Heart right ventricle (tissue), 16 donors: ENCODE measurements at regions not wholly inside any gene's neighbourhood (a gene's known extent, or its start where the extent isn't known, plus 50 kb on each side); places are given as distances from the start of the nearest gene placed in this dataset.
"Not testable (repeated sequence)": the region's sequence is repeated elsewhere in the genome, so short reads cannot be mapped to it uniquely, and the experiment has no call there.

Experiments used
- ATAC-seq, 8 donors: fragments of 200-7000 bp; cut with Tn5 transposase; one replicate each; pipeline ENCODE4 v1.9.1; 2020; ENCODE audit warnings: mild to moderate bottlenecking in 8 of 8, moderate library complexity in 8 of 8, moderate number of reproducible peaks in 1 of 8
- DNase-seq, 2 donors: peaks; one replicate each; pipeline ENCODE4 v3.0.0-alpha.2; 2020
- H3K27ac ChIP-seq, 10 donors: fragments of 200-600 bp; sonication (generic) in 2 of 10; one replicate each; pipeline versions ENCODE4 v1.5.0 to v1.8.0; 2020 to 2022; ENCODE audit warnings: mild to moderate bottlenecking in 3 of 10
- H3K27me3 ChIP-seq, 7 donors: fragments of 200-600 bp; one replicate each; pipeline ENCODE4 v1.8.0; 2021 to 2022; ENCODE audit warnings: mild to moderate bottlenecking in 2 of 7
- H3K36me3 ChIP-seq, 9 donors: fragments of 200-600 bp; sonication (generic) in 1 of 9; one replicate each; pipeline versions ENCODE4 v1.5.0 to v1.8.0; 2020 to 2022; ENCODE audit warnings: mild to moderate bottlenecking in 2 of 9
- H3K4me1 ChIP-seq, 9 donors: fragments of 200-600 bp; sonication (generic) in 1 of 9; one replicate each; pipeline versions ENCODE4 v1.5.0 to v1.8.0; 2020 to 2022; ENCODE audit warnings: mild to moderate bottlenecking in 4 of 9
- H3K4me3 ChIP-seq, 10 donors: fragments of 200-600 bp; sonication (generic) in 2 of 10; one replicate each; pipeline versions ENCODE4 v1.5.0 to v1.8.0; 2020 to 2022; ENCODE audit warnings: mild to moderate bottlenecking in 7 of 10, moderate library complexity in 2 of 10
- H3K9me3 ChIP-seq, 11 donors: fragments of 200-600 bp in 10 of 11; sonication (generic) in 2 of 11; one replicate each; pipeline versions ENCODE4 v1.5.0 to v1.8.0; 2013 to 2022; ENCODE audit warnings: mild to moderate bottlenecking in 2 of 11, control low read depth in 1 of 11, moderate library complexity in 1 of 11
- CTCF ChIP-seq, 9 donors: fragments of 200-600 bp; sonication (generic) in 2 of 9; IDR thresholded peaks; one replicate each; pipeline versions ENCODE4 v1.5.0 to v1.8.0; 2021 to 2022; ENCODE audit warnings: antibody characterized with exemption in 9 of 9, mild to moderate bottlenecking in 5 of 9, moderate library complexity in 1 of 9
- WGBS, 2 donors: extraction: QIAGEN DNeasy Blood & Tissue Kit; methylation state at CpG; one replicate each; pipeline ENCODE4 v1.1.7; 2013; ENCODE audit warnings: inconsistent platforms in 1 of 2; 5-methylcytosine and 5-hydroxymethylcytosine counted together
- intact Hi-C, 10 donors: fragments of 100-400 bp; cut with DNase I; formaldehyde crosslinking; loops; one replicate each; pipeline versions ENCODE4 v1.11.1 to v1.14.2; 2022
- donor health status: Arrhythmogenic right ventricular cardiomyopathy.
- donor health status: ischemic (EF 13 %, LVEDD 7.1; RV severe dilation, severe dysfunction).
- donor health status: healthy with polysubstance abuse.
- donor health status: DM: no; HTN: yes; CAD: no.
- donor health status: DM: no; HTN: no; CAD: no.
- donor health status: ischemic (EF 25% LVEDD 6.9; RV normal size, moderate dysfunction).
- donor health status: ischemic (EF 25% LVEDD 5.7; RV mildly dilated, moderate dysfunction).
- donor health status: healthy.
- donor health status: DM: yes; HTN: yes; CAD: no.
- donor health status: Ischemic cardiomyopathy.
- donor health status: ischemic (EF 35%, LVEDD 5.7; RV mildly dilated, moderate dysfunction).
- donor health status: nonischemic (EF 11% LVEDD 7.7; RV severe dilation, severe dysfunction).
- donor health status: DM: yes; HTN: yes; CAD: no.
- donor health status: PGD.
- donor health status: ischemic (EF 29% LVEDD 5.4; RV normal size, mild dysfunction).
- donor health status: nonischemic (EF 23%, LVEDD 6.1; RV moderate dilation, normal function).

GRCh38 chr18:34511879-34512278, 198.2 kb upstream of the DTNA start:
- Histone ChIP-seq H3K4me3 (no peak overlapping the region), H3K27ac (peak overlapping the region in 2 of 10 donors; percentile 19 to 25), H3K9me3 (peaks cover 0 to 16% (median 0%) of the 10 kb centered on the region in 11 donors), H3K27me3 (no peaks in the 10 kb centered on the region), H3K36me3 (no peaks in the 10 kb centered on the region), H3K4me1 (peaks cover 0 to 37% (median 17%) of the 10 kb centered on the region in 9 donors)
- TF ChIP-seq CTCF (IDR thresholded peaks at IDR 0.05): no peak
- DNase-seq (no peak), ATAC-seq (peak in 5 of 8 donors; percentile 65 to 76 (median 67))
- intact Hi-C loops: loop anchor here in 1 of 10 donors (5.0 kb wide), 1 partner anchor 1195 kb away; no protein-coding TSS in a partner anchor

DNA sequence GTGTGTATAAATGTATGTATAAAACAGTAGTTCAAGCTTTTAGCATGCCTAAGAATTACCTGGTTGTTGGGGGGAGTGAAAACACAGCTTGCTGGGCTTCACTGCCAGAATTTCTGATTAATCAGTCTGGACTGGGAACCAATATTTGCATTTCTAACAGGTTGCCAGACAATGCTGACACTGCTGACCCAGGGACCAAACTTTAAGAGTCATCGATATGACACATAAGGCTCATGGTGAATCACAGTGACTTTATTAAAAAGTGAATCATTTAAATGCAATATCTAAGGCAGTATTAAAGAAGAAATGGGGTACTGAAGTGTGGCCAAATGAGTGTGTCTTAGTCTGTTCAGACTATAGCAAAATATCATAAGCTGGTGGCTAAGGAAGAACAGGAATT, 195.9 kb upstream of the DTNA start:
- no peak for ATAC-seq
- Histone ChIP-seq H3K4me3 (no peak overlapping the region), H3K9me3 (peaks cover 0 to 16% (median 0%) of the 10 kb centered on the region in 11 donors), H3K4me1 (peaks cover 0 to 30% (median 14%) of the 10 kb centered on the region in 9 donors), H3K36me3 (no peaks in the 10 kb centered on the region), H3K27ac (no peak overlapping the region), H3K27me3 (no peaks in the 10 kb centered on the region)
- no peak for TF ChIP-seq CTCF (IDR thresholded peaks at IDR 0.05)
- intact Hi-C loops: loop anchor here in 1 of 10 donors (5.0 kb wide), 1 partner anchor 1193 kb away; no protein-coding TSS in a partner anchor
- 97% methylated on average over 1 of the region's 1 CpG for WGBS, 2 donors
- DNase-seq: no peak

GRCh38 chr18:34514957-34515356, 195.1 kb upstream of the DTNA start:
- Histone ChIP-seq H3K9me3 (peaks cover 0 to 16% (median 0%) of the 10 kb centered on the region in 11 donors), H3K27me3 (no peaks in the 10 kb centered on the region), H3K27ac (no peak overlapping the region), H3K4me3 (no peak overlapping the region), H3K36me3 (no peaks in the 10 kb centered on the region), H3K4me1 (peaks cover 0 to 22% (median 9%) of the 10 kb centered on the region in 9 donors)
- 69 to 75% methylated on average over 1 of the region's 1 CpG for WGBS, 2 donors
- intact Hi-C loops: loop anchor here in 1 of 10 donors (5.0 kb wide), 1 partner anchor 1192 kb away; no protein-coding TSS in a partner anchor
- no peak for DNase-seq
- TF ChIP-seq CTCF (IDR thresholded peaks at IDR 0.05): no peak
- ATAC-seq: no peak

- ATAC-seq, intact Hi-C loops: not testable (repeated sequence)
These were observed 193.7 kb upstream of the DTNA start for GRCh38 chr18:34516355-34516754.

DNA sequence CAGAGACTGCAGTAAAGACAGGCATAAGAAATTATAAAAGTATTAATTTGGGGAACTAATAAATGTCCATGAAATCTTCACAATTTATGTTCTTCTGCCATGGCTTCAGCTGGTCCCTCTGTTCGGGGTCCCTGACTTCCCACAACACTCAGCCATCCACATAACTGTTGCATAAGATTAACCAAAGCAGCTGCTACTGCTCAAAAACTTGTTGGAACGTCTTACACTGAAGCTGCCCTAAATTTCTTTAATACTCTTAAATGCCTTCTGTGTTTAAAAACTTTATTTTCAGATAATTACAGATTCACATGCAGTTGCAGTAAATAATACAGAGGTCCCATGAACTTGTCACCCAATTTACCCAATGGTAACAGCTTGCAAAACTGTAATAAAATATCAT, 193.1 kb upstream of the DTNA start:
- 84 to 93% methylated on average over 2 of the region's 2 CpGs for WGBS, 2 donors
- H3K9me3 ChIP-seq: peaks cover 0 to 16% (median 0%) of the 10 kb centered on the region in 11 donors
- H3K36me3 ChIP-seq, DNase-seq, ATAC-seq, H3K27me3 ChIP-seq, H3K27ac ChIP-seq, intact Hi-C loops, H3K4me3 ChIP-seq, H3K4me1 ChIP-seq: not testable (repeated sequence)

More at GRCh38 chr18:34516355-34516754, 193.7 kb upstream of the DTNA start:
- H3K4me1 ChIP-seq: peaks cover 0 to 14% (median 5%) of the 10 kb centered on the region in 9 donors
- H3K4me3 ChIP-seq, H3K36me3 ChIP-seq, DNase-seq, H3K27ac ChIP-seq, H3K27me3 ChIP-seq: not testable (repeated sequence)
- 83 to 91% methylated on average over 9 of the region's 9 CpGs for WGBS, 2 donors
- peaks cover 0 to 16% (median 0%) of the 10 kb centered on the region in 11 donors for H3K9me3 ChIP-seq
